Hepatocyte (in vitro differentiated cells): ENCODE measurements at regions not wholly inside any gene's neighbourhood (a gene's known extent, or its start where the extent isn't known, plus 50 kb on each side); places are given as distances from the start of the nearest gene placed in this dataset. TPM values are rescaled to one million over a fixed set of nuclear protein-coding genes. Genes with fewer than 3 reads are reported as not detected.

ENCODE experiments used
- DNase-seq: peaks from one replicate; pipeline ENCODE4 v3.0.0-alpha.2; 2016; ENCODE audit warnings: low spot score
- H2AFZ ChIP-seq: fragments of 200-600 bp; sonication (generic); 2 replicates; pipeline ENCODE4 v1.6.0; 2016; ENCODE audit warnings: antibody characterized with exemption, mild to moderate bottlenecking
- H3K27ac ChIP-seq: fragments of 200-600 bp; sonication (generic); 2 replicates; pipeline ENCODE4 v1.5.1; 2016; ENCODE audit warnings: mild to moderate bottlenecking
- H3K27me3 ChIP-seq: fragments of 200-600 bp; sonication (generic); 2 replicates; pipeline ENCODE4 v1.6.1; 2016
- H3K36me3 ChIP-seq: fragments of 200-600 bp; sonication (generic); replicated peaks from 2 replicates; pipeline ENCODE4 v1.5.1; 2016; ENCODE audit warnings: low read depth; ENCODE audit not compliant: insufficient read depth
- H3K4me1 ChIP-seq: fragments of 200-600 bp; sonication (generic); 2 replicates; pipeline ENCODE4 v1.5.1; 2016; ENCODE audit warnings: mild to moderate bottlenecking, moderate library complexity; ENCODE audit not compliant: insufficient read depth
- H3K4me2 ChIP-seq: fragments of 200-600 bp; sonication (generic); 2 replicates; pipeline ENCODE4 v1.6.0; 2016
- H3K4me3 ChIP-seq: fragments of 200-600 bp; sonication (generic); 2 replicates; pipeline ENCODE4 v1.5.1; 2016; ENCODE audit warnings: mild to moderate bottlenecking
- H3K79me2 ChIP-seq: fragments of 200-600 bp; sonication (generic); 2 replicates; pipeline ENCODE4 v1.6.0; 2017; ENCODE audit warnings: mild to moderate bottlenecking
- H3K9me2 ChIP-seq: fragments of 200-600 bp; sonication (generic); replicated peaks from 2 replicates; pipeline ENCODE4 v1.6.0; 2017; ENCODE audit warnings: mild to moderate bottlenecking; ENCODE audit not compliant: insufficient read depth
- H3K9me3 ChIP-seq: fragments of 200-600 bp; sonication (generic); 2 replicates; pipeline ENCODE4 v1.5.1; 2016; ENCODE audit warnings: low read depth, mild to moderate bottlenecking
- H4K20me1 ChIP-seq: fragments of 200-600 bp; sonication (generic); 2 replicates; pipeline ENCODE4 v1.6.0; 2016; ENCODE audit warnings: mild to moderate bottlenecking; ENCODE audit not compliant: insufficient read depth, poor library complexity, severe bottlenecking
- EZH2 ChIP-seq: fragments of 200-600 bp; sonication (generic); IDR thresholded peaks from 2 replicates; pipeline ENCODE4 v1.6.1; 2016; ENCODE audit warnings: antibody characterized with exemption, mild to moderate bottlenecking, borderline replicate concordance
- EZH2phosphoT487 ChIP-seq: fragments of 200-600 bp; sonication (generic); IDR thresholded peaks from one replicate; pipeline ENCODE4 v1.6.1; 2018; ENCODE audit warnings: antibody characterized with exemption, mild to moderate bottlenecking, low read depth, moderate library complexity; ENCODE audit not compliant: unreplicated experiment, severe bottlenecking
- WGBS: methylation state at CpG from one replicate; pipeline ENCODE4 v1.1.6; 2016; ENCODE audit warnings: low lambda C conversion rate; ENCODE audit errors: missing lambda C conversion rate; 5-methylcytosine and 5-hydroxymethylcytosine counted together
- small RNA-seq: library from RNA; depleted of rRNA; stranded (forward); fragments of <200 nt; gene quantifications from one replicate; pipeline ENCODE3, GENCODE V24; 2014
- TF ChIP-seq, protein P1 (sequence below): fragments of 200-600 bp; sonication (generic); IDR thresholded peaks from 2 replicates; pipeline ENCODE4 v1.5.1; 2016; ENCODE audit warnings: antibody characterized with exemption, mild to moderate bottlenecking; ENCODE audit not compliant: poor library complexity

DNA sequence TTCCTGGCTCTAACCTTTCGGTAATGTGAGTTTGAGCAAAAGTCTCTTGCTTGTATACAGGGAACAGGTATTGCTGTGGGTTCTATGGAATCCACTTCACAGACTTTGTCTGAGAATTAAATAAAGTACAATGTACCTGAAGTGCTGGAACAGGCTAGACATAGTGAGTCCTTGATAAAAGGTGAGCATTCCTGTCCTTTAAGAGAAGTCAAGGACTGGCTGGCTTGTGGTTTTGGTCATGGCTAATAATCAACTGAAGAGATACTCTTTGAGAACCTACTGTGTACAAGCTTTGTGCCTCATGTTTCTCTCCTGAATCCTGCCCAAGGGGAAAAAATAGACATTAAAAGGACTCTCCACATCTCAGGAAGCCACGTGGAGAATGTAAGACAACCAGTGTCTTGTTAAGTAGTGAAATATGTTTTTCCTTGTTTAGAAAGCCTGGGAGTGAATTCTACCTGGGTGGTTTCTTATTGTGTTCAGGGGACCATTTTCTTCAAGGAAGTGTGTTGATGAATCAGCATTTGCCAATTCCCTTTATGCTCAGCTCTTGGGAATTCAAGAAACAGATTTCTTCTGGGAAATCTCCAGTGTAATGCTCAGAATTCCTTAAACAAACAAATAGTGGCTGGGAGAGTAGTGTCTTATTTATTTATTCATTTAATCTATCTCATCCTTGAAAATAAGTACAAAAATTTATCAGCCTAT is 55.2 kb upstream of the PLD5 start:
- H3K9me3 ChIP-seq: no peaks in the 10 kb centered on the region
- WGBS: 73% methylated on average over 2 of the region's 2 CpGs
- H3K9me2 ChIP-seq: no peaks in the 10 kb centered on the region
- no peak overlapping the region for H2AFZ ChIP-seq
- no peaks in the 10 kb centered on the region for H3K36me3 ChIP-seq
- H3K4me3 ChIP-seq: no peak overlapping the region
- no peak overlapping the region for H3K4me2 ChIP-seq
- DNase-seq: no peak
- H4K20me1 ChIP-seq: no peaks in the 10 kb centered on the region
- no peak overlapping the region for H3K27ac ChIP-seq
- H3K27me3 ChIP-seq: no peaks in the 10 kb centered on the region
- H3K4me1 ChIP-seq: no peaks in the 10 kb centered on the region
- no peaks in the 10 kb centered on the region for H3K79me2 ChIP-seq
- no peak for TF ChIP-seq EZH2
- TF ChIP-seq EZH2phosphoT487: no peak
- TF ChIP-seq, protein P1, sequence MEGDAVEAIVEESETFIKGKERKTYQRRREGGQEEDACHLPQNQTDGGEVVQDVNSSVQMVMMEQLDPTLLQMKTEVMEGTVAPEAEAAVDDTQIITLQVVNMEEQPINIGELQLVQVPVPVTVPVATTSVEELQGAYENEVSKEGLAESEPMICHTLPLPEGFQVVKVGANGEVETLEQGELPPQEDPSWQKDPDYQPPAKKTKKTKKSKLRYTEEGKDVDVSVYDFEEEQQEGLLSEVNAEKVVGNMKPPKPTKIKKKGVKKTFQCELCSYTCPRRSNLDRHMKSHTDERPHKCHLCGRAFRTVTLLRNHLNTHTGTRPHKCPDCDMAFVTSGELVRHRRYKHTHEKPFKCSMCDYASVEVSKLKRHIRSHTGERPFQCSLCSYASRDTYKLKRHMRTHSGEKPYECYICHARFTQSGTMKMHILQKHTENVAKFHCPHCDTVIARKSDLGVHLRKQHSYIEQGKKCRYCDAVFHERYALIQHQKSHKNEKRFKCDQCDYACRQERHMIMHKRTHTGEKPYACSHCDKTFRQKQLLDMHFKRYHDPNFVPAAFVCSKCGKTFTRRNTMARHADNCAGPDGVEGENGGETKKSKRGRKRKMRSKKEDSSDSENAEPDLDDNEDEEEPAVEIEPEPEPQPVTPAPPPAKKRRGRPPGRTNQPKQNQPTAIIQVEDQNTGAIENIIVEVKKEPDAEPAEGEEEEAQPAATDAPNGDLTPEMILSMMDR: no peak

Small RNAs in the stretch of these regions (small RNA-seq; reads per million reads assigned to genes)
- gene AL603825.1: not detected
